ENCODE measurements at regions not wholly inside any gene's neighbourhood (a gene's known extent, or its start where the extent isn't known, plus 50 kb on each side); places are given as distances from the start of the nearest gene placed in this dataset.

- TF ChIP-seq POLR2A (IDR thresholded peaks at IDR 0.05) = no peak
- TF ChIP-seq, protein P1, sequence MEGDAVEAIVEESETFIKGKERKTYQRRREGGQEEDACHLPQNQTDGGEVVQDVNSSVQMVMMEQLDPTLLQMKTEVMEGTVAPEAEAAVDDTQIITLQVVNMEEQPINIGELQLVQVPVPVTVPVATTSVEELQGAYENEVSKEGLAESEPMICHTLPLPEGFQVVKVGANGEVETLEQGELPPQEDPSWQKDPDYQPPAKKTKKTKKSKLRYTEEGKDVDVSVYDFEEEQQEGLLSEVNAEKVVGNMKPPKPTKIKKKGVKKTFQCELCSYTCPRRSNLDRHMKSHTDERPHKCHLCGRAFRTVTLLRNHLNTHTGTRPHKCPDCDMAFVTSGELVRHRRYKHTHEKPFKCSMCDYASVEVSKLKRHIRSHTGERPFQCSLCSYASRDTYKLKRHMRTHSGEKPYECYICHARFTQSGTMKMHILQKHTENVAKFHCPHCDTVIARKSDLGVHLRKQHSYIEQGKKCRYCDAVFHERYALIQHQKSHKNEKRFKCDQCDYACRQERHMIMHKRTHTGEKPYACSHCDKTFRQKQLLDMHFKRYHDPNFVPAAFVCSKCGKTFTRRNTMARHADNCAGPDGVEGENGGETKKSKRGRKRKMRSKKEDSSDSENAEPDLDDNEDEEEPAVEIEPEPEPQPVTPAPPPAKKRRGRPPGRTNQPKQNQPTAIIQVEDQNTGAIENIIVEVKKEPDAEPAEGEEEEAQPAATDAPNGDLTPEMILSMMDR (IDR thresholded peaks at IDR 0.05) = no peak
Measured at GRCh38 chr1:93733340-93733739, 51.7 kb upstream of the BCAR3 start.
